IMR-90 (cell line): ENCODE measurements at regions not wholly inside any gene's neighbourhood (a gene's known extent, or its start where the extent isn't known, plus 50 kb on each side); places are given as distances from the start of the nearest gene placed in this dataset.

Experiments
- FOS ChIP-seq: fragments of 150-350 bp; IDR thresholded peaks from 2 replicates; pipeline ENCODE4 v1.6.1; 2016; ENCODE audit warnings: low read depth, low read length
- MAFK ChIP-seq: IDR thresholded peaks from 2 replicates; pipeline ENCODE4 v1.6.1; 2012; ENCODE audit warnings: low read depth, low read length, improper control_type of control experiment
- MXI1 ChIP-seq: IDR thresholded peaks from 2 replicates; pipeline ENCODE4 v1.6.1; 2012; ENCODE audit warnings: low read depth, mild to moderate bottlenecking, low read length, moderate library complexity, borderline replicate concordance
- POLR2A ChIP-seq: IDR thresholded peaks from 2 replicates; pipeline ENCODE4 v1.6.1; 2012; ENCODE audit warnings: mild to moderate bottlenecking, low read depth, low read length
- RAD21 ChIP-seq: IDR thresholded peaks from 2 replicates; pipeline ENCODE4 v1.6.1; 2012; ENCODE audit warnings: low read length, improper control_type of control experiment
- RCOR1 ChIP-seq: IDR thresholded peaks from 2 replicates; pipeline ENCODE4 v1.6.1; 2012; ENCODE audit warnings: mild to moderate bottlenecking, low read length, improper control_type of control experiment; ENCODE audit not compliant: insufficient replicate concordance
- RFX5 ChIP-seq: IDR thresholded peaks from 2 replicates; pipeline ENCODE4 v1.8.0; 2012; ENCODE audit warnings: low read depth, mild to moderate bottlenecking, low read length, moderate library complexity
- SMC3 ChIP-seq: fragments of 150-350 bp; IDR thresholded peaks from 2 replicates; pipeline ENCODE4 v1.6.1; 2016; ENCODE audit warnings: low read depth, mild to moderate bottlenecking, antibody characterized with exemption, low read length, moderate library complexity
- TF ChIP-seq, protein P1 (sequence below): conservative IDR thresholded peaks from 2 replicates; pipeline ENCODE4 v1.5.1; 2012; ENCODE audit warnings: mild to moderate bottlenecking, low read depth, low read length, improper control_type of control experiment
- TF ChIP-seq, protein P2 (sequence below): fragments of 150-350 bp; IDR thresholded peaks from 2 replicates; pipeline ENCODE4 v1.6.1; 2017; ENCODE audit warnings: mild to moderate bottlenecking, antibody characterized with exemption, low read length, low read depth
- TF ChIP-seq, protein P3 (sequence below): fragments of 150-350 bp; IDR thresholded peaks from 2 replicates; pipeline ENCODE4 v1.6.1; 2016; ENCODE audit warnings: low read depth, mild to moderate bottlenecking, low read length, moderate library complexity, borderline replicate concordance

DNA sequence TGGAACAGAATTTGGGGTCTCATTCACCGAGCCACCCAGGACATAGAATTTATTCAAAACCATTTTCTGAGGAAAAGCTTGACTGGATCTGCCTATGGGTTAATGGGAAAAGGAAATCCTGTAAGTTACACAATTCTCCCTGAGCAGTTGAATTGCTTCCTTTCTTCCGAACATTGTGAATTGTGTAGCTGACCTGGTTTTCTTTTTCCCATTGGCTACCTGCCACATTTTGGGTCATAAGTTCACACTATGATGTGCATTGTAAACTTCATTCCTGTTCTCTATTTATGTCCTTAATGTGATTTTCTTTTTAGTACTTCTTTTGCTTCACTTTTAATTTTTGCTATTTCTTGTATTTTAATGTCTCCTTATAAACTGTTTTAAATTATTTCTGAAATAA, 386.0 kb upstream of the LRRC3B start:
- TF ChIP-seq, protein P1, sequence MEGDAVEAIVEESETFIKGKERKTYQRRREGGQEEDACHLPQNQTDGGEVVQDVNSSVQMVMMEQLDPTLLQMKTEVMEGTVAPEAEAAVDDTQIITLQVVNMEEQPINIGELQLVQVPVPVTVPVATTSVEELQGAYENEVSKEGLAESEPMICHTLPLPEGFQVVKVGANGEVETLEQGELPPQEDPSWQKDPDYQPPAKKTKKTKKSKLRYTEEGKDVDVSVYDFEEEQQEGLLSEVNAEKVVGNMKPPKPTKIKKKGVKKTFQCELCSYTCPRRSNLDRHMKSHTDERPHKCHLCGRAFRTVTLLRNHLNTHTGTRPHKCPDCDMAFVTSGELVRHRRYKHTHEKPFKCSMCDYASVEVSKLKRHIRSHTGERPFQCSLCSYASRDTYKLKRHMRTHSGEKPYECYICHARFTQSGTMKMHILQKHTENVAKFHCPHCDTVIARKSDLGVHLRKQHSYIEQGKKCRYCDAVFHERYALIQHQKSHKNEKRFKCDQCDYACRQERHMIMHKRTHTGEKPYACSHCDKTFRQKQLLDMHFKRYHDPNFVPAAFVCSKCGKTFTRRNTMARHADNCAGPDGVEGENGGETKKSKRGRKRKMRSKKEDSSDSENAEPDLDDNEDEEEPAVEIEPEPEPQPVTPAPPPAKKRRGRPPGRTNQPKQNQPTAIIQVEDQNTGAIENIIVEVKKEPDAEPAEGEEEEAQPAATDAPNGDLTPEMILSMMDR = no peak
- TF ChIP-seq, protein P2, sequence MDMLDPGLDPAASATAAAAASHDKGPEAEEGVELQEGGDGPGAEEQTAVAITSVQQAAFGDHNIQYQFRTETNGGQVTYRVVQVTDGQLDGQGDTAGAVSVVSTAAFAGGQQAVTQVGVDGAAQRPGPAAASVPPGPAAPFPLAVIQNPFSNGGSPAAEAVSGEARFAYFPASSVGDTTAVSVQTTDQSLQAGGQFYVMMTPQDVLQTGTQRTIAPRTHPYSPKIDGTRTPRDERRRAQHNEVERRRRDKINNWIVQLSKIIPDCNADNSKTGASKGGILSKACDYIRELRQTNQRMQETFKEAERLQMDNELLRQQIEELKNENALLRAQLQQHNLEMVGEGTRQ = no peak
- no peak for TF ChIP-seq RAD21
- TF ChIP-seq POLR2A = no peak
- no peak for TF ChIP-seq MAFK
- TF ChIP-seq RFX5 = no peak
- no peak for TF ChIP-seq MXI1
- no peak for TF ChIP-seq FOS
- TF ChIP-seq SMC3 = no peak
- TF ChIP-seq, protein P3, sequence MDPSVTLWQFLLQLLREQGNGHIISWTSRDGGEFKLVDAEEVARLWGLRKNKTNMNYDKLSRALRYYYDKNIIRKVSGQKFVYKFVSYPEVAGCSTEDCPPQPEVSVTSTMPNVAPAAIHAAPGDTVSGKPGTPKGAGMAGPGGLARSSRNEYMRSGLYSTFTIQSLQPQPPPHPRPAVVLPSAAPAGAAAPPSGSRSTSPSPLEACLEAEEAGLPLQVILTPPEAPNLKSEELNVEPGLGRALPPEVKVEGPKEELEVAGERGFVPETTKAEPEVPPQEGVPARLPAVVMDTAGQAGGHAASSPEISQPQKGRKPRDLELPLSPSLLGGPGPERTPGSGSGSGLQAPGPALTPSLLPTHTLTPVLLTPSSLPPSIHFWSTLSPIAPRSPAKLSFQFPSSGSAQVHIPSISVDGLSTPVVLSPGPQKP = no peak
- no peak for TF ChIP-seq RCOR1
